Body of pancreas (tissue), 4 donors: ENCODE measurements at regions not wholly inside any gene's neighbourhood (a gene's known extent, or its start where the extent isn't known, plus 50 kb on each side); places are given as distances from the start of the nearest gene placed in this dataset.

ENCODE experiments used
- POLR2A ChIP-seq, 3 donors: fragments of 450-650 bp; IDR thresholded peaks; one replicate each; pipeline ENCODE4 v1.6.1; 2016; ENCODE audit warnings: antibody characterized with exemption in 3 of 3, mild to moderate bottlenecking in 2 of 3
- TF ChIP-seq, protein P1 (sequence below), 7 experiments: fragments of 450-650 bp in 4 of 7; fragments of 200-600 bp in 3 of 7; sonication (generic) in 3 of 7; IDR thresholded peaks; one replicate each; pipeline ENCODE4 v1.5.1; 2016 to 2019; ENCODE audit warnings: antibody characterized with exemption in 7 of 7

DNA sequence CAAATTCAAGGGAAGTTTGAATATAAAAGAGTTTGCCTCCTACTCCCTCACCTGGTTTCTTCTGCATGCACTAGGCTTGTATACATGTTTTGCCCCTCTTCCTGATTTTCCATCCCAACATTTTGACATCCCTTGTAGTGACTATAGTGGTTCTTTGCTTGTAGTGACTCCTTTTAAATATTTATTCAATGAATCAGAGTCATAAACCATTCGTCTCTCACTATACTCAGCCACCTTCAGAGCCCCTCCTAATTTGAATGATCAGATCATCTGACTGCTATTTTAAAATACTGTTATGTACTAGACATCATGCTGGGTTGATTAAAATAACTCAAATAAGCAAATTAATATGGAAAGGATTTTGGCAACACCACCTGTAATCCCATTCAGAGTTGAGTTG is 492.1 kb upstream of the PIK3C3 start:
- TF ChIP-seq, protein P1, sequence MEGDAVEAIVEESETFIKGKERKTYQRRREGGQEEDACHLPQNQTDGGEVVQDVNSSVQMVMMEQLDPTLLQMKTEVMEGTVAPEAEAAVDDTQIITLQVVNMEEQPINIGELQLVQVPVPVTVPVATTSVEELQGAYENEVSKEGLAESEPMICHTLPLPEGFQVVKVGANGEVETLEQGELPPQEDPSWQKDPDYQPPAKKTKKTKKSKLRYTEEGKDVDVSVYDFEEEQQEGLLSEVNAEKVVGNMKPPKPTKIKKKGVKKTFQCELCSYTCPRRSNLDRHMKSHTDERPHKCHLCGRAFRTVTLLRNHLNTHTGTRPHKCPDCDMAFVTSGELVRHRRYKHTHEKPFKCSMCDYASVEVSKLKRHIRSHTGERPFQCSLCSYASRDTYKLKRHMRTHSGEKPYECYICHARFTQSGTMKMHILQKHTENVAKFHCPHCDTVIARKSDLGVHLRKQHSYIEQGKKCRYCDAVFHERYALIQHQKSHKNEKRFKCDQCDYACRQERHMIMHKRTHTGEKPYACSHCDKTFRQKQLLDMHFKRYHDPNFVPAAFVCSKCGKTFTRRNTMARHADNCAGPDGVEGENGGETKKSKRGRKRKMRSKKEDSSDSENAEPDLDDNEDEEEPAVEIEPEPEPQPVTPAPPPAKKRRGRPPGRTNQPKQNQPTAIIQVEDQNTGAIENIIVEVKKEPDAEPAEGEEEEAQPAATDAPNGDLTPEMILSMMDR (IDR thresholded peaks at IDR 0.05) = no peak
- no peak for TF ChIP-seq POLR2A (IDR thresholded peaks at IDR 0.05)
